GM21381 (cell line): ENCODE measurements at regions not wholly inside any gene's neighbourhood (a gene's known extent, or its start where the extent isn't known, plus 50 kb on each side); places are given as distances from the start of the nearest gene placed in this dataset.

ENCODE experiments used
- ATAC-seq: cut with Tn5 transposase; IDR thresholded peaks from one replicate; pipeline ENCODE4 v1.9.1; 2021; ENCODE audit warnings: mild to moderate bottlenecking, moderate library complexity; ENCODE audit not compliant: unreplicated experiment

DNA sequence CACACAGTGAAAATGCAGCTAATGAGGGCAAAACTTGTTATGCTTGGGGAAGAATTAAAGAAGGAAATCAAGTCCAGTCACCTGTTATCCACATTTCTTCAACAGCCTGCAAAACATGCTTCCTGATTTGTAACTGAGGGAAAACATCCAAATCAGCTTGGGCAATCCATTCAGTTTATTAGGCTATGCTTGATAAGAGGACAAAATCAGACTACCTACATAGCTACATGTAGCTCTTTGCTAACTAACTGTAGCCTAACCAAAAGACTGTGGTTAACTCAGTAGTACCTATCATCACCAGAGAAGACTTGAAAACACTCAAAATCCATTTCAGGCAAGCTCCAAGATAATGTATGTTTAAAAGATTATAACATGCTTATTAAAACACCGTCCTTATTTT, 436.4 kb downstream of the SHQ1 start:
- ATAC-seq, result no peak

DNA sequence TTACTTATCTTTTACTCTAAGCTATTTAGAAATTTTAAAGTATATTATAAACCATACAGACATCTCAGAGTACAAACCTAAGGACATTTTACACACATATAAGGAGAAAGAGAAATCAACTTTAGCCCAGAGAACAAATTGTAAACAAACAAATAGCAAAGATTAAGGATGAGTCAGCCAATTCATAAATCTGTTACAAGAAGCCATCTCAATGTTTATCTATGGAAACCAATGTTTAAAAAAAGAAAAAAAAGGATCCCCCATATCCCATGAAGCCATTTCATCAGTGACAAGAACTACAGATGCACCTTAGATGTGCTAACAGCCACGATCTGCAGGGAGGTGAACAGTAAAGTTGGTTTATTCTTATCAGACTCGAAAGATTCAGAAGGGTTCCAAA, 437.1 kb downstream of the SHQ1 start:
- ATAC-seq, result no peak

DNA sequence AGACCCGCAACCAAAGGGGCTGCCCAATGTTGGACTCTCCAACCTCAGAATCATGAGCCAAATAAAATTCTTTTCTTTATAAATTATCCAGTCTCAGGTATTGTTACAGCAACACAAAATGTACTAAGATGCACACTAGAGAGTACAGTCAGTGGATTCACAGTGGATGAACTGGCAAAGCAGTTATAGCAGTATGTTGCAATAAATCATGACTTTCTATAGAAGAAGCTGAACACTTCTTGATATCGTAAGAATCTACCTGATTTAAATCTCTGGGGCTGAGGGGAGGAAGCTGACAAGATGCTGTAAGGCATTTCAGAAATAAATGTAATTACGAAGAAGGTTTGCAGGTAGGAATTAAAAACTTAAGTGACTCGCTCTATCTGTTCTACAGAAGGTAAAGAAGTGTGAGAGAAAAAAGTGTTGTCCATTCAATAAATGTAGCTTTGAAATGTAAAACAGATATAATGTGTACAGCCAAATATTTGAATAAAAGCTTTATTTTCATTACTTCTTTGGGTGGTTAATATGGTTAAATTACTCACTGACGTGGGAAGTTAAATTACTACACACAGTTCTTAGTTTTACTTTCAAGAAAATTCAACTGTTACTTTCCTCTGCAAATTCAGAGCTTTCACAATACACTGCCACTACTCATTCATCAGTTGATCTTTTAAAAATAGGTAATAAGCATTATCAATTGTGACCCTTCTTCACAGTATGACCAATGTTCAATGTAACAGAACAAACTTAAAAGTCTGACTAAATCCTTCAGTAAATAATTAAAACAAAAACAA, 439.1 kb downstream of the SHQ1 start:
- no peak for ATAC-seq

DNA sequence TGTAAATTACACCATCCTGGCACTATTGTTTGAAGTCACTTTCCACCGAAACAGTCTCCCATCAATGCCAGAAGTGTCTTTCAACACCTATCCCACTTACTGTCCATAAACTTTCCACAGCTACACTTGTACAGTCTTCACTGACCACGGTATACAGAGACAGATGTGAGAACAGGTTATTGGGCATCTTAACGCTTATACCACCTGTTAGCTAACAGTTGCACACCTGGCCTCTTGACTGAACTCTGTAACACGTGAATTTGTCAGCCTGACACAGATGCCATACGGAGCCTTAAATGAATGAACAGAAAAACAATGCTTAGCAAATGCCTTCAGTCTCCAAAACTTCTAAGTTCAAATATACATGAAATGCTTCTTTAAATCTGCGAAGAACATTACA, 440.5 kb downstream of the SHQ1 start:
- ATAC-seq, result no peak

DNA sequence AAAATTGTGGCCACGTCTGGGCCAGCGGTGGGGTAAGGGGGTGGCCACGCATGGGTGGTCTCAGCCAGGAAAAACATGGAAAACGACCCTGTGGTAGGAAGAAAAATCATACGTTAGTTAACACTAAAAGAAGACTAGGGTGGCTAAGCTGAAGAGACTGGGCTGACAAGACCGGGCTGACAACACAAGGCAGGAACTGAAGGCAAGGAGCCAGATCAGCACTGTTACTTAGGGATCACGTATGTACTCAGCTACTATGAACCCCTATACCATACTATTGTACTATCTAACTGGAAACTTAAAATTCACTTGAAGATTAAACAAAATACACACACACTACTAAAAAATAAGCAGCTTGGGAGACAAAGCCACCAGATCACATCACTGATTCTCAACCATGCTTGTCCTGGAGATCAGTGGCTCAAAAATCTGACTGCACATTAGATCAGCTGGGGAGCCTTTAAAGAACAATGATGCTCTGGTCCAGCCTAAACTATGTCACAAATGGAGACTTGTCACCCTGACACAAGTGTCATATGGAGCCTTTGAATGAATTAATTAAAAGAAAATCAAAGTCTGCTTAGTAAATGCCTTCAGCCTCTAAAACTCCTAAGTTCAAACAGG, 442.2 kb downstream of the SHQ1 start:
- no peak for ATAC-seq

DNA sequence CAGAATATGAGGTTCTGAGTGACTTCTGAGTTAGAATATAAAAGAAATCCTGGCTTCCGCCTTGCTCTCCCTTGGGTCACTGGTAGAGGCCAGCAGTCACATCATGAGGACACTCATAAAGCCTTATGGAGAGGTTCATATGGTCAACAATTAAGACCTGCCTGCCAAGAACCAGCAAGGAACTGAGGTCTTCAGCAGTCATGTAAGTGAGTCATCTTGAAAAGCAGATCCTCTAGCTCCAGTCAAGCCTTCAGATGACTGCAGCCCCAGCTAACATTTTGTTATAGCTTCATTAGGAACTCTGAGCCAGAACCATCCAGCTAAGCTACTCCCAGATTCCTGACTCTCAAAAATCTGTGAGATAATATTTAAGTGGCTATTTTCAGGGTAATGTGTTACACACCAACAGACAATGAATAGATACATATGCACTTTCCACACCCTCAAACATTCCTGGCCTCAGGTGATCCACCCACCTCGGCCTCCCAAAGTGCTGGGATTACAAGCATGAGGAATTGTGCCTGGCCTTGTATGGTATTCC, 447.2 kb downstream of the SHQ1 start:
- no peak for ATAC-seq

DNA sequence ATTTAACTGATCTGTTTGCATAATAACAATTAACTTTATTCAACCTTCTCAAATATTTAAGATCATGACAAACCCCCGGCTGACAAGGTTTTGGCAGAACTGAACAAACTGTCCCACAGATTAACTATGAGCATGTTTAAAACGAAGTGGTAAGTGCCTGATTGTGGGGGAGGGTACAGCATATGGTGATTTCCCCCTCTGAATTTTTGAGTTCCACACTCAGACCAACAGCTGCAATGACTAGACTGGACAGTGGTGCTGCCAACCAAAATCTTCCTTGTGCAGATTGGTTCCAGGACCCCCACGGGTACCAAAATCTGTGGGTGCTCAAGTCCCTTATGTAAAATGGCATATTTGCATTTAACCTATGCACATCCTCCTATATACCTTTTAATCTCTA, 449.5 kb downstream of the SHQ1 start:
- ATAC-seq, result no peak

DNA sequence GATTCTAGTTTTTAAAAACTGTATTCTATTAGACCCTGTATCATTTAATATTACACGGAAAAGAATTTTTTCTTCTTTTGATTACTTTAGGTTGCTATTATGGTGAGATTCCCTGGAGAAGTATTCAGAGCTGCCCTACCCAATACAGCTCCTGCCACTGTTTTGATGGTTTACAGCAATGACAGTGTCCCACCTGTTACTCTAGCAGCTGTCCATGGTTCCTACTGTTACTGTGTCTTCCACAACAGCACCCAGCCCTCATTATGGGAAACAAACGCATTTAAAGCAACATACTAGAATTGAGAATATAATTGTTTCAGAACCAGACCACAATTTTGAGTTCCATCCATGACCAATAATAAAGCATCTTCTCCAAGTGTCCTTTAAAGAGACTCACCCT, 450.7 kb downstream of the SHQ1 start:
- no peak for ATAC-seq

DNA sequence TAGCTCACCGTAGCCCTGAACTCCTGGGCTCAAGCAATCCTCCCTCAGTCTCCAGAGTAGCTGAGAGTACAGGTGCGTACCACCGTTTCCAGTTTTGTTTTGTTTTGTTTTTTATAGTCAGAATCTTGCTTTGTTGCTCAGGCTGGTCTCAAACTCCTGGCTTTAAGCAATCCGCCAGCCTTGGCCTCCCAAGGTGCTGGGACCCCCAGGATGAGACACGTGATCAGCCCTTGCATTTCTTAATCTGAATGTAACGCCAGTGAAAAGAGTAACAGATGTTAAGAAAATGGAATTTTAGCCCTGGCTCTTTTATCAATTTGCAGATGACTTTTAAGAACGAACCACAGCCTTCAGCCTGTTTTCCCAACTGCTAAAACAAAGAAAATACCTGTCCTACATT, 451.3 kb downstream of the SHQ1 start:
- ATAC-seq, result no peak

DNA sequence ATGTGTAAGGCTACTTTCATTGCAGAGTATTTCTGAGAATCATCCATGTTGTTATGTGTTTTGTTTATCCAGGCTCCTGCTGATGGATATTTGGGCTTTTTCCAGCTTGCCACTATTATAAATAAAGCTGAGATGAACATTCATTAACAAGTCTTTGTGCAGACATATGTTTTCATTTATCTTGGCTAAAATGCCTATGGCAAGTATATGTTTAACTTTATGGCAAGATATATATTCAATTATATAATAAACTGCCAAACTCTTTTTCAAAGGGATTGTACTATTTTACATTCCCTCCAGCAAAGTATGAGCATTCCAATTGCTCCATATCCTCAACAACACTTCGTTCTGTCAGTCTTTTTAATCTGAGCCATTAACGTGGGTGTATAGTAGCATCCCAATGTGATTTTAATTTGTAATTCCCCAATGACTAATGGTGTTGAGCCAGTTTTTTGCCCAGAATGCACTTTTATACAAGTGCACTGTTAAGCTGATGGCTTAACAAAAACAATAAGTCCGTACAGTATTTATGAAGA, 452.4 kb downstream of the SHQ1 start:
- ATAC-seq, result no peak

DNA sequence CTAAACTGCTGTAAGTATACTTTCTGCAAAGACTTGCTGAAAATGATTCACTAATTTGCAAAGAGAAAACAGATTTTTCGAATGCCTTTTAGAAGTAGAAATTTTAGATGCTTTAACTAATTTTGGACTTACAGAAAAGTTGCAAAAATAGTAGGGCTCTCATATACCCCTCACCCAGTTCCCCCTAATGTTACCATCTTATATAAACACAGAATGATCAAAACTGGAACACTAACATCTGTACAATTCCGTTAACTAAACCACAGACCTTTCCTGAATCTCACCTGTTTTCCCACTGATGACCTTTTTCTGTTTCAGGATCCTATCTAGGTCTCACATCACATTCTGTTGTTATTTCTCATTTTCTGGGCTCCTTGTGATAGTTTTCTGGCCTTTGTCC, 454.8 kb downstream of the SHQ1 start:
- no peak for ATAC-seq

DNA sequence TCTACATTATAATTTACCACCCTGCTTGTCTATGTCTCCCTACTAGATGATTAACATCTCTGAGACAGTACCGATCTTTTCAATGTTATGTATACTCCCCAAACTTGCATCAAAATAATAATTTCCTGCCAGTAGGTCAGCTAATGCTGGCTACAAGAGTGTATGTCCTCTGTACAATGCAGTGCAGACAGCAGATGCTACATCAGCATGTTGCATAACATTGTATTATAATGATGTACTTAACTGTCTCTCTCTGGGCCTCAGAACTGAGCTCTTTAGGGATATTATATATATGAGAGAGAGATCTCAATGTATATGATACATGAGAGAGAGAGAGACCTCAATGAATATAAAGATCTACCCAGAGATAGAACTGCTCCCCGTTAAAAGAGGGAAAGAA, 456.6 kb downstream of the SHQ1 start:
- no peak for ATAC-seq

DNA sequence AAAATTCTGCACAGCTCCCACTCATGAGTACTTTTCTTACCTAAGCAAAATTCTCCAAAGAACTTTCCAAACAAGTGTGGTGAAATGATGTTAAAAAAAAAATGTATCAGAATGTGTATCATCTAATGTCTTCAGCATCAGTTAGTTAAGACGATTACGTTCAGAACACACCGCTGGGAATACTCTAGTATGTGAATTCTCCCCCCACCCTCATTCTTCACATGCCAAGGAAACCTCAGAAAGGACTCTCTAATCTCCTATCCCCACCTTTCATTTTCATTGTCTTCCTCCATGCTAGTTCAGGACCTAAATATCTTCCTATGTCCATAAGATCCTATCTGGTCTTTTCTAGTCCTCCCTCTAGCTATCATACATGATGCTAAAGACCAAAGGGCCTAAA, 457.4 kb downstream of the SHQ1 start:
- ATAC-seq, result no peak

DNA sequence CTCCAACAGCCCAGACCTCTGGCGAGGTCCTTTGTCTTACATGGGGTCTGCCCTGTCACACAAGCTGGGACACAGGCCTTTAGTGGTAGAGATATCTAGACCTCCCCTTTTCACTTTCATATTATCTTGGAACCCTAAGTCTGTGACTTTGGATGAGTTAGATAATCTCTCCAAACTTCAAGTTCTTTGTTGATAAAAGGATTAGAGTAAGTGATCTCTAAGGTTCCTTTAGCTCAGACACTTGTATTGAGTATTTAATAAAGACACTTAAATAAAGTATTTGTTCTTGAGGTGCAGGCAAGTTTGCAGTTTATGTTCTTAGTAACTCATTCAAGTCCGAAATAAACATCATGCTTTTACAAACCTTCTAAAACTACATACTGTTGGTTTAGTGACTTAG, 459.6 kb downstream of the SHQ1 start:
- ATAC-seq, result no peak

DNA sequence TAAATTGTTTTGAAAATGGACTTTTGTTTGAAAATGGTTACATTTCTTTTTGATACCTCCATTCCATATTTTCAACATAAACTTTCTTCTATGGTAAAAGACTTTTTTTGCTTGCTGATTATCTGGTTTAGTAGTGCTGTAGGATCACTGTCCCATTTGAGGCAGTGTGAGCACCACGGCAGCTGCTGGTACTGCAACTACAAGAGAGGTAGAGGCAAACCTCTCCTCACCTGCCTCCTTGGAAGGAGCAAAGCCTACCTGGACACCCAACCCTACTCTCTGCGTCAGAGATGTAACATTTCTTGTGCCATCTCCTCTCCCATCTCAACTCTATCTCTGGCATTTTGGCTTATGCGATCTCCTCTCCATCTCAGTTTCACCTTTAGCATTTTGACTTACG, 460.1 kb downstream of the SHQ1 start:
- no peak for ATAC-seq

DNA sequence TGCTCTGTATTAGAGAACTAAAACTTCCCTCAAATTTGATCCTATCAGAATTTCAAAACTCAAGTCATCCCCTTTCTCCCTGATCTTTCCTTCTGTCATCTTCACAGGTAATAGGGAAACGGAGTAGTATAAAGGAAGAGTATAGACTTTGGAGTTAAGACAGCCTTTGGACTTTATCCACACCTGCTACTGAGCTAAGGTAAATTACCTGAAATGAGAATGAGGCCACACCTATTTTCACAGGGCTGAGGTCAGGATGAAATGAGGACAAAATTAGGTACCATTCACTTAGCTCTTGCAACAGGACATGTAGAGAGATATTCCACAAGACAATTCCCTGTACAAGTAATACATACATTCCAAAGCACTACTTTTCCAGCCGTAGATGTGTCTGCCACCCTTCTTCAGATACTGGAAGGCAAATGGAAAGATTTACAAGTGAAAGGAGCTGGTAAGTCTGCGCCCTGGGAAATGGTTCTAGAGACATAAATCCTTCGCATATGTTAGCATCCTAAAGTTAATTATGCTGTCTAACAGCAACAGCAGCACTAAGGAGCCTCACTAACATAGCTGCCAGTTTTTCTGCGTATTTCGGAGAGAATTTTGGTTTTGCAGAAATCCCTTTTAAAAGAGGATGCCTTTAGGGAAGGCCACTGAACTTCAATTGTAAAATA, 461.8 kb downstream of the SHQ1 start:
- ATAC-seq, result no peak

DNA sequence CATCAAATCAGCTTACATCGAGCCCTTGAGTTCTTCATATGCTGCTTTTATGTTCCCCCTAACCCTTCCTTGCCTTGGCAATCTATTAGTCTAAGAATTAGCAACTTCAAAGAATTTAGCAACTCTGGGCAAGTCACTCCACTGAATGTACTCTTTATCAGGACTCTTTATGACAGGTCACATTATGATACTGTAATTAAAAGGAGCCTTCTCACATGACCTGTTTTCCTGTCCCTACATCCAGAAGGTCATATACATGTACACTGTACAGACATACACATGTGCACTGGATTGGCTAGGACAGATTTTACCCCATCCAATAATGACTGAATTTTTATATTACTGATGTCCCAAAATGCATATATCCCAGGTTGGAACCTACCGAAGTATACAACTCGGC, 463.1 kb downstream of the SHQ1 start:
- ATAC-seq, result no peak

DNA sequence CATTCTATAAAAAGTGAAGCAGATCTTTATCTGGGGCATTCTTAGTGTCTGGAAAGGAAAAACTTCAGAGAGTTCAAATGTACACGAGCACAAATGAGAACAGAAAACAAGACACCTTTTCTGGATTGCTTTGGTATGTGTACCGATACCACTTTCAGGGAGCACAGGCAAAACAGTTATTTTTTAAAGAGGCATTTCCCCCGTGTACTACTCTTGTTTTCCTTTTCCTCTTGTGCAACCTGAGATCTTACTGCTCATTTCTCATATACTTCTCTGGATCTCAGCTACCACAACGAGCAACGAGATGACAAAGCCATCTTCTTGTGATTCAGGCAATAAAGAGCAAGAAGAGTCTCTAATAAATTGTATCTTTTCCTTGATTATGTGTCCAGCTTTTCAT, 463.6 kb downstream of the SHQ1 start:
- no peak for ATAC-seq

DNA sequence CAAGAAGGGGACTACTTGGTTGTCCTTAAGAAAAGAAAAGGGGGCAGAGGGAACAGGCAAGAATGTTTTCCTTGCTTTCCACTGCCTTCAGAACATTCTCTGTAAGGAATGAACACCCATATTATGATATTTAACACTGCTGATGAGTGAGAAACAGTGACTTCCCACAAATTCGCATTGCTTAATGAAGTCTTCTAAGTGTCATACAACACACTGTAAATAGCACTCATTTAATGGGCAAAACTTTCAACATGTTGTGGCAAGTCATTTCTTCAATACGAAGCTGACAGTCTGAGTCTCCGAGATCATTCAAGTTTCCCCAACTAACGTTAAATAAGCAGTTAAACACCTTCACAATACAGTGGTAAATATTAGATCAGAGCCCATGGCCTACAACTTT, 464.4 kb downstream of the SHQ1 start:
- ATAC-seq, result no peak

DNA sequence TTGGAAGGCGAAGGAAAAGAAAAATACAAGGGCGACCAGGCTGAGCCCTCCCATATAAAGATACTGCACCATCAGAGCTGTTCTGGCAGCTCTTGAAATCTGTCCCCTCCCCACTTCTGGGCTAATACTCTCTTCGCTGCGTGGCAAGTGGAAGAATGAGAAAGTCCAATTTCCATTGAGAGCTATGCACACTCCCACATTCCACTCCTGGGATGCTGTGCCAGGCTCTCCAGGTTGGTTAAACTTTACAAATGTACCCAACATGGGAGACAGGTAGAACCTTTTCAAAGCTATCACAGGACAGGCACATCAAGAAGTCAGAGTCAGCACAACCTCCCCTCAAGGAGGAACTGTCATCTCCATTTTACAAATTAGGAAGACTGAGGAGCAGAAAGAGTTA, 465.0 kb downstream of the SHQ1 start:
- no peak for ATAC-seq

DNA sequence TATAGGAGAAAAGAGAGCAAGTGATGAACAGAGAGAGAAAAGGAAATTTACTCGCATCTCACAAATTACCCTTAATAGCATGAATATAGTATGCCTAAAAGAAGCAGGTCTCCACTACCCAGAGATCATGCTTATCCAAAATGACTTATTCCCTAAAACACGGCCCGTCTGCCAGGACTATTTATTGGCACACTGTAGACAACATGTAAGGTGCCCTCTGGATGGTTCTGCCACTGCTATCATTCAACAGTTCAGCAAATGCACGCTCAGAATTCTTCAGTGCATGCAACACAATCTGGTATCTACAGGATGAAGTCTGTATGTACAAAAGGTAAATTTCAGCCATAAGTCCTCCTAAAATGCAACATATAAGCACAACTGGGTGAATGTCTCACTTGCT, 465.8 kb downstream of the SHQ1 start:
- no peak for ATAC-seq

DNA sequence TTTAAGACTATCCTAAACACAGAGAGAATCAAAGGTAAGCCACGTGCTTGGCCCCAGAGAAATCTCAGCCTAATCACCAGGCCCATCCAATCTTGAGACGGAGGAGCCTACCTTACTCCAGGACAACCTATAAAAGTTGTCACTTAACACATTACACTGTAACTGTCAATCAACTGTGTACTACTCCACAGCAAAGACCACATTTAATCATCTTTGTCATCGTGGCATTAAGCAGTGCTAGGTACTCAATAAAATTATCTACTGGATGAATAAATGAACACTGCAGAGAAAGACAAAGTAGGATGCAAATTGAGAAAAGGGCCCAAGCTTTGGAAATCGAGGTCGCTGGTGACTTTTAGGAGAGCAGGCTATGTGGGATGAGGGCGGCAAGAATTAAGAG, 466.7 kb downstream of the SHQ1 start:
- ATAC-seq, result no peak
